ENCODE measurements at regions not wholly inside any gene's neighbourhood (a gene's known extent, or its start where the extent isn't known, plus 50 kb on each side); places are given as distances from the start of the nearest gene placed in this dataset.
"Not testable (repeated sequence)": the region's sequence is repeated elsewhere in the genome, so short reads cannot be mapped to it uniquely, and the experiment has no call there.

- H3K4me1 Mint-ChIP-seq (ENCODE audit: low read depth), result no peaks in the 10 kb centered on the region
- H3K9me3 Mint-ChIP-seq, result no peaks in the 10 kb centered on the region
- no peak overlapping the region for H3K4me3 Mint-ChIP-seq (ENCODE audit: low read depth)
- intact Hi-C loops (cut with micrococcal nuclease), result no loop called here
- no peaks in the 10 kb centered on the region for H3K36me3 Mint-ChIP-seq (ENCODE audit: low read depth)
- no peak overlapping the region for H3K27ac Mint-ChIP-seq
- DNase-seq (ENCODE audit: low spot score), result no peak
- H3K27me3 Mint-ChIP-seq (ENCODE audit: low read depth), result peaks cover 17% of the 10 kb centered on the region
Observed at GRCh38 chr1:243963571-243963970, 87.5 kb upstream of the ZBTB18 start.

GRCh38 chr1:243962541-243962940 lies 88.5 kb upstream of the ZBTB18 start:
- Mint-ChIP-seq H3K4me1 (ENCODE audit: low read depth) (no peaks in the 10 kb centered on the region), H3K27ac (no peak overlapping the region), H3K9me3 (no peaks in the 10 kb centered on the region), H3K27me3 (ENCODE audit: low read depth) (peaks cover 12% of the 10 kb centered on the region), H3K4me3 (ENCODE audit: low read depth) (no peak overlapping the region), H3K36me3 (ENCODE audit: low read depth) (no peaks in the 10 kb centered on the region)
- intact Hi-C loops (cut with micrococcal nuclease), result no loop called here
- no peak for DNase-seq (ENCODE audit: low spot score)

GRCh38 chr1:243959998-243960397 lies 91.1 kb upstream of the ZBTB18 start:
- Mint-ChIP-seq H3K27ac (no peak overlapping the region), H3K4me1 (ENCODE audit: low read depth) (no peaks in the 10 kb centered on the region), H3K27me3 (ENCODE audit: low read depth) (peaks cover 17% of the 10 kb centered on the region), H3K9me3 (no peaks in the 10 kb centered on the region), H3K36me3 (ENCODE audit: low read depth) (no peaks in the 10 kb centered on the region), H3K4me3 (ENCODE audit: low read depth) (no peak overlapping the region)
- intact Hi-C loops (cut with micrococcal nuclease), result no loop called here
- no peak for DNase-seq (ENCODE audit: low spot score)

- Mint-ChIP-seq H3K4me1 (ENCODE audit: low read depth) (no peaks in the 10 kb centered on the region), H3K9me3 (no peaks in the 10 kb centered on the region), H3K27me3 (ENCODE audit: low read depth) (peaks cover 15% of the 10 kb centered on the region), H3K27ac (no peak overlapping the region), H3K36me3 (ENCODE audit: low read depth) (no peaks in the 10 kb centered on the region), H3K4me3 (ENCODE audit: low read depth) (no peak overlapping the region)
- intact Hi-C loops (cut with micrococcal nuclease), result no loop called here
- no peak for DNase-seq (ENCODE audit: low spot score)
Observed at GRCh38 chr1:243957141-243957540, 93.9 kb upstream of the ZBTB18 start.

GRCh38 chr1:243956450-243956849 lies 94.6 kb upstream of the ZBTB18 start:
- H3K36me3 Mint-ChIP-seq (ENCODE audit: low read depth), result no peaks in the 10 kb centered on the region
- intact Hi-C loops (cut with micrococcal nuclease), result no loop called here
- no peaks in the 10 kb centered on the region for H3K9me3 Mint-ChIP-seq
- DNase-seq (ENCODE audit: low spot score), result no peak
- no peaks in the 10 kb centered on the region for H3K4me1 Mint-ChIP-seq (ENCODE audit: low read depth)
- peaks cover 15% of the 10 kb centered on the region for H3K27me3 Mint-ChIP-seq (ENCODE audit: low read depth)
- H3K4me3 Mint-ChIP-seq (ENCODE audit: low read depth), result no peak overlapping the region
- H3K27ac Mint-ChIP-seq, result no peak overlapping the region

- H3K36me3 Mint-ChIP-seq (ENCODE audit: low read depth); DNase-seq (ENCODE audit: low spot score); H3K4me1 Mint-ChIP-seq (ENCODE audit: low read depth); intact Hi-C loops (cut with micrococcal nuclease); H3K4me3 Mint-ChIP-seq (ENCODE audit: low read depth); H3K27me3 Mint-ChIP-seq (ENCODE audit: low read depth); H3K27ac Mint-ChIP-seq; H3K9me3 Mint-ChIP-seq: not testable (repeated sequence)
Observed at GRCh38 chr1:243951207-243951606, 99.9 kb upstream of the ZBTB18 start.

- Mint-ChIP-seq H3K4me1 (ENCODE audit: low read depth) (no peaks in the 10 kb centered on the region), H3K27me3 (ENCODE audit: low read depth) (peaks cover 3% of the 10 kb centered on the region), H3K9me3 (no peaks in the 10 kb centered on the region), H3K4me3 (ENCODE audit: low read depth) (no peak overlapping the region), H3K27ac (no peak overlapping the region), H3K36me3 (ENCODE audit: low read depth) (no peaks in the 10 kb centered on the region)
- no peak for DNase-seq (ENCODE audit: low spot score)
- intact Hi-C loops (cut with micrococcal nuclease), result no loop called here
Observed at GRCh38 chr1:243950166-243950565, 100.1 kb upstream of the AKT3 start.

GRCh38 chr1:243946946-243947345 lies 96.9 kb upstream of the AKT3 start:
- no peaks in the 10 kb centered on the region for H3K36me3 Mint-ChIP-seq (ENCODE audit: low read depth)
- intact Hi-C loops (cut with micrococcal nuclease), result loop anchor here (1.0 kb wide), 1 partner anchor 604 kb away; no protein-coding TSS in a partner anchor

GRCh38 chr1:243946253-243946652 lies 96.2 kb upstream of the AKT3 start:
- DNase-seq (ENCODE audit: low spot score), result no peak
- H3K4me1 Mint-ChIP-seq (ENCODE audit: low read depth), result peaks cover 3% of the 10 kb centered on the region
- H3K27me3 Mint-ChIP-seq (ENCODE audit: low read depth), result no peaks in the 10 kb centered on the region
- intact Hi-C loops (cut with micrococcal nuclease), result no loop called here
- H3K4me3 Mint-ChIP-seq (ENCODE audit: low read depth), result no peak overlapping the region
- H3K9me3 Mint-ChIP-seq, result no peaks in the 10 kb centered on the region
- no peak overlapping the region for H3K27ac Mint-ChIP-seq
- H3K36me3 Mint-ChIP-seq (ENCODE audit: low read depth), result no peaks in the 10 kb centered on the region

More at GRCh38 chr1:243946946-243947345, 96.9 kb upstream of the AKT3 start:
- Mint-ChIP-seq H3K4me1 (ENCODE audit: low read depth) (peaks cover 2% of the 10 kb centered on the region), H3K4me3 (ENCODE audit: low read depth) (no peak overlapping the region), H3K9me3 (no peaks in the 10 kb centered on the region), H3K27ac (no peak overlapping the region), H3K27me3 (ENCODE audit: low read depth) (no peaks in the 10 kb centered on the region)
- no peak for DNase-seq (ENCODE audit: low spot score)

- no peak for DNase-seq (ENCODE audit: low spot score)
- Mint-ChIP-seq H3K36me3 (ENCODE audit: low read depth) (no peaks in the 10 kb centered on the region), H3K4me1 (ENCODE audit: low read depth) (peaks cover 3% of the 10 kb centered on the region), H3K27me3 (ENCODE audit: low read depth) (no peaks in the 10 kb centered on the region), H3K27ac (no peak overlapping the region), H3K9me3 (no peaks in the 10 kb centered on the region), H3K4me3 (ENCODE audit: low read depth) (no peak overlapping the region)
- intact Hi-C loops (cut with micrococcal nuclease), result no loop called here
Observed at GRCh38 chr1:243945727-243946126, 95.7 kb upstream of the AKT3 start.

GRCh38 chr1:243944429-243945160 lies 94.6 kb upstream of the AKT3 start:
- no peak for DNase-seq (ENCODE audit: low spot score)
- no peaks in the 10 kb centered on the region for H3K36me3 Mint-ChIP-seq (ENCODE audit: low read depth)
- no peaks in the 10 kb centered on the region for H3K9me3 Mint-ChIP-seq
- intact Hi-C loops (cut with micrococcal nuclease), result no loop called here
- no peak overlapping the region for H3K4me3 Mint-ChIP-seq (ENCODE audit: low read depth)
- no peaks in the 10 kb centered on the region for H3K27me3 Mint-ChIP-seq (ENCODE audit: low read depth)
- peaks cover 3% of the 10 kb centered on the region for H3K4me1 Mint-ChIP-seq (ENCODE audit: low read depth)
- H3K27ac Mint-ChIP-seq, result no peak overlapping the region

GRCh38 chr1:243943671-243944428 lies 93.8 kb upstream of the AKT3 start:
- no peaks in the 10 kb centered on the region for H3K36me3 Mint-ChIP-seq (ENCODE audit: low read depth)
- H3K4me1 Mint-ChIP-seq (ENCODE audit: low read depth), result peaks cover 7% of the 10 kb centered on the region
- no peak overlapping the region for H3K27ac Mint-ChIP-seq
- intact Hi-C loops (cut with micrococcal nuclease), result no loop called here
- no peak overlapping the region for H3K4me3 Mint-ChIP-seq (ENCODE audit: low read depth)
- no peaks in the 10 kb centered on the region for H3K9me3 Mint-ChIP-seq
- H3K27me3 Mint-ChIP-seq (ENCODE audit: low read depth), result no peaks in the 10 kb centered on the region
- no peak for DNase-seq (ENCODE audit: low spot score)

Measured in activated T-helper 2 cell treated with anti-CD3 and anti-CD28 coated beads, Interferon-gamma antibody, Interleukin-2, Interleukin-4, amounts not matched to agents 10 μg/mL and 5 μg/mL and 100 μg/mL, durations not matched to agents 14 hours and 24 hours and 36 hours (primary cell).